HEK293T (cell line): ENCODE measurements at regions not wholly inside any gene's neighbourhood (a gene's known extent, or its start where the extent isn't known, plus 50 kb on each side); places are given as distances from the start of the nearest gene placed in this dataset.

Source experiments
- ARNT ChIP-seq: fragments of 450-650 bp; IDR thresholded peaks from 2 replicates; pipeline ENCODE4 v1.6.1; 2017; ENCODE audit warnings: mild to moderate bottlenecking
- BHLHE40 ChIP-seq: fragments of 450-650 bp; IDR thresholded peaks from 2 replicates; pipeline ENCODE4 v1.6.1; 2016; ENCODE audit warnings: mild to moderate bottlenecking, moderate library complexity, borderline replicate concordance
- FOXA1 ChIP-seq: fragments of 450-650 bp; IDR thresholded peaks from 2 replicates; pipeline ENCODE4 v1.6.1; 2016; ENCODE audit warnings: mild to moderate bottlenecking
- FOXK2 ChIP-seq: fragments of 450-650 bp; IDR thresholded peaks from 2 replicates; pipeline ENCODE4 v1.6.1; 2016; ENCODE audit warnings: mild to moderate bottlenecking
- FOXM1 ChIP-seq: fragments of 450-650 bp; IDR thresholded peaks from 2 replicates; pipeline ENCODE4 v1.6.1; 2017; ENCODE audit warnings: mild to moderate bottlenecking, borderline replicate concordance
- HDGF ChIP-seq: fragments of 450-650 bp; IDR thresholded peaks from 2 replicates; pipeline ENCODE4 v1.6.1; 2017; ENCODE audit warnings: antibody characterized with exemption, borderline replicate concordance
- L3MBTL2 ChIP-seq: fragments of 450-650 bp; conservative IDR thresholded peaks from 2 replicates; pipeline ENCODE4 v1.6.1; 2016; ENCODE audit warnings: mild to moderate bottlenecking
- SUZ12 ChIP-seq: fragments of 450-650 bp; IDR thresholded peaks from 2 replicates; pipeline ENCODE4 v1.6.1; 2016; ENCODE audit warnings: mild to moderate bottlenecking
- TARDBP ChIP-seq: fragments of 450-650 bp; IDR thresholded peaks from 2 replicates; pipeline ENCODE4 v1.6.1; 2016
- ZNF384 ChIP-seq: fragments of 450-650 bp; IDR thresholded peaks from 2 replicates; pipeline ENCODE4 v1.6.1; 2016

GRCh38 chr15:81813215-81813614 is 232.6 kb downstream of the MEX3B start:
- TF ChIP-seq FOXK2 (no peak), FOXM1 (no peak), ARNT (no peak), TARDBP (no peak), SUZ12 (no peak), BHLHE40 (no peak), ZNF384 (no peak), FOXA1 (no peak), L3MBTL2 (no peak), HDGF (no peak)
